ENCODE measurements at regions not wholly inside any gene's neighbourhood (a gene's known extent, or its start where the extent isn't known, plus 50 kb on each side); places are given as distances from the start of the nearest gene placed in this dataset.

- TF ChIP-seq FOSL2 (IDR thresholded peaks at IDR 0.05; ENCODE audit: borderline replicate concordance, low read depth) (no peak), EZH2phosphoT487 (IDR thresholded peaks at IDR 0.05; ENCODE audit: borderline replicate concordance, low read depth) (no peak), ZBTB33 (IDR thresholded peaks at IDR 0.05; ENCODE audit: borderline replicate concordance, low read depth) (no peak), CTCF (IDR thresholded peaks at IDR 0.05) (no peak), GABPA (IDR thresholded peaks at IDR 0.05; ENCODE audit: low read depth) (no peak)
These were observed 185.3 kb downstream of the PCSK1 start for GRCh38 chr5:96247708-96248107.

Measured in SK-N-SH (cell line).